Upper lobe of right lung (tissue), 1 donor: ENCODE measurements at regions not wholly inside any gene's neighbourhood (a gene's known extent, or its start where the extent isn't known, plus 50 kb on each side); places are given as distances from the start of the nearest gene placed in this dataset.

Source experiments
- ATAC-seq: fragments of 200-7000 bp; cut with Tn5 transposase; one replicate; pipeline ENCODE4 v1.9.1; 2020; ENCODE audit warnings: mild to moderate bottlenecking, moderate library complexity
- DNase-seq: peaks from one replicate; pipeline ENCODE4 v3.0.0-alpha.2; 2020
- H3K27ac ChIP-seq: fragments of 200-600 bp; one replicate; pipeline ENCODE4 v1.8.0; 2022
- H3K27me3 ChIP-seq: fragments of 200-600 bp; one replicate; pipeline ENCODE4 v1.8.0; 2022; ENCODE audit warnings: mild to moderate bottlenecking
- H3K36me3 ChIP-seq: fragments of 200-600 bp; one replicate; pipeline ENCODE4 v1.8.0; 2022
- H3K4me1 ChIP-seq: fragments of 200-600 bp; one replicate; pipeline ENCODE4 v1.8.0; 2022
- H3K4me3 ChIP-seq: fragments of 200-600 bp; one replicate; pipeline ENCODE4 v1.8.0; 2022; ENCODE audit warnings: mild to moderate bottlenecking
- H3K9me3 ChIP-seq: fragments of 200-600 bp; one replicate; pipeline ENCODE4 v1.8.0; 2022
- CTCF ChIP-seq: fragments of 200-600 bp; IDR thresholded peaks from one replicate; pipeline ENCODE4 v1.8.0; 2022; ENCODE audit warnings: antibody characterized with exemption
- intact Hi-C: fragments of 100-400 bp; cut with DNase I; formaldehyde crosslinking; loops from one replicate; pipeline ENCODE4 v1.11.0; 2022
- donor health status: DM: no; HTN: yes; CAD: no; lungs with severe emphysema.

- no peak for DNase-seq
- intact Hi-C loops: no loop called here
Observed at GRCh38 chr11:90840071-90840470, 617.2 kb upstream of the CHORDC1 start.

GRCh38 chr11:90836031-90836430, 613.2 kb upstream of the CHORDC1 start:
- no peak overlapping the region for H3K4me3 ChIP-seq
- no peaks in the 10 kb centered on the region for H3K27me3 ChIP-seq
- TF ChIP-seq CTCF: no peak
- ATAC-seq (no peak), DNase-seq (no peak)
- no peak overlapping the region for H3K27ac ChIP-seq
- intact Hi-C loops: no loop called here
- H3K9me3 ChIP-seq: no peaks in the 10 kb centered on the region
- no peaks in the 10 kb centered on the region for H3K4me1 ChIP-seq
- H3K36me3 ChIP-seq: no peaks in the 10 kb centered on the region

More at GRCh38 chr11:90840071-90840470, 617.2 kb upstream of the CHORDC1 start:
- Histone ChIP-seq H3K36me3 (no peaks in the 10 kb centered on the region), H3K4me1 (no peaks in the 10 kb centered on the region), H3K9me3 (no peaks in the 10 kb centered on the region), H3K27ac (no peak overlapping the region), H3K27me3 (no peaks in the 10 kb centered on the region), H3K4me3 (no peak overlapping the region)
- TF ChIP-seq CTCF: no peak
- no peak for ATAC-seq

GRCh38 chr11:90823446-90823845, 600.6 kb upstream of the CHORDC1 start:
- no peaks in the 10 kb centered on the region for H3K36me3 ChIP-seq
- H3K27ac ChIP-seq: no peak overlapping the region
- TF ChIP-seq CTCF: no peak
- DNase-seq: no peak
- no peaks in the 10 kb centered on the region for H3K27me3 ChIP-seq
- intact Hi-C loops: no loop called here
- no peak for ATAC-seq
- no peaks in the 10 kb centered on the region for H3K4me1 ChIP-seq
- no peaks in the 10 kb centered on the region for H3K9me3 ChIP-seq
- no peak overlapping the region for H3K4me3 ChIP-seq

GRCh38 chr11:90822996-90823395, 600.1 kb upstream of the CHORDC1 start:
- intact Hi-C loops: no loop called here
- no peak for ATAC-seq

GRCh38 chr11:90818196-90818745, 595.4 kb upstream of the CHORDC1 start:
- Histone ChIP-seq H3K4me1 (no peaks in the 10 kb centered on the region), H3K27me3 (no peaks in the 10 kb centered on the region), H3K4me3 (no peak overlapping the region), H3K9me3 (no peaks in the 10 kb centered on the region), H3K36me3 (no peaks in the 10 kb centered on the region), H3K27ac (no peak overlapping the region)
- intact Hi-C loops: no loop called here
- ATAC-seq (no peak), DNase-seq (no peak)
- no peak for TF ChIP-seq CTCF

More at GRCh38 chr11:90822996-90823395, 600.1 kb upstream of the CHORDC1 start:
- TF ChIP-seq CTCF: no peak
- H3K4me3 ChIP-seq: no peak overlapping the region
- H3K9me3 ChIP-seq: no peaks in the 10 kb centered on the region
- no peak overlapping the region for H3K27ac ChIP-seq
- no peak for DNase-seq
- no peaks in the 10 kb centered on the region for H3K36me3 ChIP-seq
- no peaks in the 10 kb centered on the region for H3K4me1 ChIP-seq
- H3K27me3 ChIP-seq: no peaks in the 10 kb centered on the region

GRCh38 chr11:90809581-90809980, 586.7 kb upstream of the CHORDC1 start:
- H3K27me3 ChIP-seq: no peaks in the 10 kb centered on the region
- H3K27ac ChIP-seq: no peak overlapping the region
- DNase-seq: no peak
- no peak for TF ChIP-seq CTCF
- H3K36me3 ChIP-seq: no peaks in the 10 kb centered on the region
- no peak overlapping the region for H3K4me3 ChIP-seq
- H3K9me3 ChIP-seq: no peaks in the 10 kb centered on the region
- no peak for ATAC-seq
- H3K4me1 ChIP-seq: no peaks in the 10 kb centered on the region
- intact Hi-C loops: no loop called here
